NB4 (cell line): ENCODE measurements at regions not wholly inside any gene's neighbourhood (a gene's known extent, or its start where the extent isn't known, plus 50 kb on each side); places are given as distances from the start of the nearest gene placed in this dataset.

Experiments used
- CTCF ChIP-seq: IDR thresholded peaks from one replicate; pipeline ENCODE4 v1.5.1; 2012; ENCODE audit warnings: low read depth, low read length
- MYC ChIP-seq: IDR thresholded peaks from 2 replicates; pipeline ENCODE4 v1.6.1; 2011; ENCODE audit warnings: low read depth, low read length
- POLR2A ChIP-seq: IDR thresholded peaks from 2 replicates; pipeline ENCODE4 v1.6.1; 2011; ENCODE audit warnings: mild to moderate bottlenecking; ENCODE audit not compliant: insufficient read length; ENCODE audit errors: extremely low read depth
- TF ChIP-seq, protein P1 (sequence below): IDR thresholded peaks from 2 replicates; pipeline ENCODE4 v1.6.1; 2011; ENCODE audit warnings: low read depth, low read length

DNA sequence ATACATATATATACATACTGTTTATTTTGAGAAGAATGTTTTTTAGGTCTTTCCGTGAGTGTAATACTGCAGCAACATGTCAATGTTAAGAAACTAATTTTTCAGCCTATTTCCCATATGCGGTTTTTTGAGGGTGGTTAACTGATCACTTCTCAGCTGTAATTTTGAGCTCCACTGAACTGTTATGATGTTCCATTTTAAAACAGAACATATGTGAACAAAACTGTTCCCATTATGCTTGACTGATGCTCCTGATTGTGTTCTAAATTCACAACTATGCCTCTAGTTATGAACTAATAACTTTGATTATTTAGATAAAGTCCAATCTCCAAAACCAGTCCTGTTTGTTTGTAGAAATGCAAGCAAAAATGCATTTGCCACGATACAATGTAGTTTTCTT lies 511.2 kb upstream of the FSIP2 start:
- TF ChIP-seq CTCF (no peak), POLR2A (no peak), MYC (no peak)
- TF ChIP-seq, protein P1, sequence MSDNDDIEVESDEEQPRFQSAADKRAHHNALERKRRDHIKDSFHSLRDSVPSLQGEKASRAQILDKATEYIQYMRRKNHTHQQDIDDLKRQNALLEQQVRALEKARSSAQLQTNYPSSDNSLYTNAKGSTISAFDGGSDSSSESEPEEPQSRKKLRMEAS = no peak
